A549 (cell line): ENCODE measurements at regions not wholly inside any gene's neighbourhood (a gene's known extent, or its start where the extent isn't known, plus 50 kb on each side); places are given as distances from the start of the nearest gene placed in this dataset.

Experiments used
- ATAC-seq, 2 experiments: fragments of 200-7000 bp in 1 of 2; fragments of >200 bp in 1 of 2; cut with Nextera tagmentation in 1 of 2; cut with Tn5 transposase in 1 of 2; 3 replicates each; pipeline versions ENCODE4 v1.8.0 to v1.9.1; 2018 to 2020; ENCODE audit warnings: mild to moderate bottlenecking in 1 of 2, moderate library complexity in 1 of 2
- CTCF ChIA-PET: fragments of 300-600 bp; sonication (Branson Sonifier 250); formaldehyde crosslinking; extraction: SDS; loops from one replicate; lab custom pipeline; 2021; ENCODE audit warnings: antibody characterized with exemption, inconsistent platforms; lab: Yijun Ruan, JAX
- POLR2A ChIA-PET: fragments of 350-600 bp; formaldehyde crosslinking; extraction: SDS; loops from one replicate; lab custom pipeline; 2021; ENCODE audit warnings: antibody characterized with exemption, inconsistent platforms; lab: Yijun Ruan, JAX
- DNase-seq, 2 experiments: peaks; one replicate each; pipeline versions ENCODE4 v3.0.0 to v3.0.0-alpha.2; 2011 to 2016; ENCODE audit warnings: low read depth in 1 of 2, low spot score in 1 of 2
- FAIRE-seq: peaks from 2 replicates; lab custom pipeline; 2011; peaks lifted over from hg19 to GRCh38; lab: Jason Lieb, UNC
- H3K27ac ChIP-seq, 2 experiments: fragments of >200 bp; sonication (Bioruptor Twin); formaldehyde crosslinking; 3 replicates each; pipeline ENCODE4 v1.5.1; 2016 to 2017
- H3K4me1 ChIP-seq: fragments of >200 bp; sonication (Bioruptor Twin); formaldehyde crosslinking; 3 replicates; pipeline ENCODE4 v1.6.1; 2016
- H3K4me2 ChIP-seq: fragments of >200 bp; sonication (Bioruptor Twin); formaldehyde crosslinking; 3 replicates; pipeline ENCODE4 v1.6.1; 2016
- H3K4me3 ChIP-seq: fragments of >200 bp; sonication (Bioruptor Twin); formaldehyde crosslinking; 3 replicates; pipeline ENCODE4 v1.5.1; 2016
- H3K9me3 ChIP-seq: fragments of >200 bp; sonication (Bioruptor Twin); formaldehyde crosslinking; 3 replicates; pipeline ENCODE4 v1.6.1; 2016
- BHLHE40 ChIP-seq: IDR thresholded peaks from 2 replicates; pipeline ENCODE4 v1.6.1; 2012; ENCODE audit warnings: low read depth, low read length, inconsistent platforms
- EP300 ChIP-seq, 2 experiments: fragments of >200 bp; sonication (Bioruptor Twin); formaldehyde crosslinking; IDR thresholded peaks; 2 replicates in 1 of 2; 3 replicates in 1 of 2; pipeline ENCODE4 v1.6.1; 2016 to 2017
- ESRRA ChIP-seq: fragments of 150-350 bp; IDR thresholded peaks from 2 replicates; pipeline ENCODE4 v1.6.1; 2014; ENCODE audit warnings: mild to moderate bottlenecking, low read length, borderline replicate concordance
- FOSB ChIP-seq: fragments of 250-450 bp; sonication (Bioruptor Pico); IDR thresholded peaks from 2 replicates; pipeline ENCODE4 v1.5.0; 2020; ENCODE audit warnings: mild to moderate bottlenecking, moderate library complexity
- FOSL2 ChIP-seq, 2 experiments: fragments of 450-650 bp in 1 of 2; fragments of >200 bp in 1 of 2; sonication (Bioruptor Twin) in 1 of 2; formaldehyde crosslinking; IDR thresholded peaks; 2 replicates each; pipeline versions ENCODE4 v1.5.0 to v1.6.1; 2016 to 2020; ENCODE audit warnings: mild to moderate bottlenecking in 1 of 2, moderate library complexity in 1 of 2
- FOXS1 ChIP-seq: fragments of 250-450 bp; sonication (Bioruptor Pico); IDR thresholded peaks from 2 replicates; pipeline ENCODE4 v1.5.0; 2020; ENCODE audit warnings: mild to moderate bottlenecking, moderate library complexity
- HDAC2 ChIP-seq: fragments of 200-600 bp; sonication (generic); IDR thresholded peaks from 2 replicates; pipeline ENCODE4 v1.6.1; 2016
- HEYL ChIP-seq: fragments of 250-450 bp; sonication (Bioruptor Pico); IDR thresholded peaks from 2 replicates; pipeline ENCODE4 v1.8.0; 2021; ENCODE audit warnings: mild to moderate bottlenecking, moderate library complexity
- HOXB5 ChIP-seq: fragments of 250-450 bp; sonication (Bioruptor Pico); IDR thresholded peaks from 2 replicates; pipeline ENCODE4 v1.5.0; 2020; ENCODE audit warnings: mild to moderate bottlenecking, moderate library complexity
- KDM5A ChIP-seq: fragments of 200-600 bp; sonication (generic); IDR thresholded peaks from 2 replicates; pipeline ENCODE4 v1.6.1; 2016; ENCODE audit warnings: antibody characterized with exemption, mild to moderate bottlenecking
- MAZ ChIP-seq: fragments of 150-350 bp; IDR thresholded peaks from 2 replicates; pipeline ENCODE4 v1.6.1; 2014; ENCODE audit warnings: antibody characterized with exemption, low read depth, low read length, borderline replicate concordance
- POLR2AphosphoS2 ChIP-seq: conservative IDR thresholded peaks from 2 replicates; pipeline ENCODE4 v1.6.1; 2012; ENCODE audit warnings: low read length, improper control_type of control experiment, inconsistent platforms
- RNF2 ChIP-seq: fragments of 200-600 bp; sonication (generic); IDR thresholded peaks from 2 replicates; pipeline ENCODE4 v1.6.1; 2016; ENCODE audit warnings: low read depth, mild to moderate bottlenecking, antibody characterized with exemption, moderate library complexity, borderline replicate concordance
- SMC3 ChIP-seq: fragments of >200 bp; sonication (Bioruptor Twin); formaldehyde crosslinking; IDR thresholded peaks from 3 replicates; pipeline ENCODE4 v1.6.1; 2018; ENCODE audit warnings: inconsistent platforms
- TP53 ChIP-seq: fragments of 250-450 bp; sonication (Bioruptor Pico); IDR thresholded peaks from 2 replicates; pipeline ENCODE4 v1.5.0; 2021; ENCODE audit warnings: mild to moderate bottlenecking, moderate library complexity
- ZC3H11A ChIP-seq: fragments of 450-650 bp; IDR thresholded peaks from 2 replicates; pipeline ENCODE4 v1.6.1; 2014; ENCODE audit warnings: antibody characterized with exemption, mild to moderate bottlenecking
- ZFP36 ChIP-seq: fragments of 450-650 bp; IDR thresholded peaks from 2 replicates; pipeline ENCODE4 v1.6.1; 2014; ENCODE audit warnings: borderline replicate concordance; ENCODE audit not compliant: partially characterized antibody
- WGBS: methylation state at CpG from one replicate; pipeline ENCODE4 v1.1.6; 2017; ENCODE audit errors: missing lambda C conversion rate; 5-methylcytosine and 5-hydroxymethylcytosine counted together
- TF ChIP-seq, protein P1 (sequence below): fragments of >200 bp; sonication (Bioruptor Twin); formaldehyde crosslinking; IDR thresholded peaks from 3 replicates; pipeline ENCODE4 v1.6.1; 2016
- TF ChIP-seq, protein P2 (sequence below): IDR thresholded peaks from 2 replicates; pipeline ENCODE4 v1.6.1; 2012; ENCODE audit warnings: low read depth, borderline replicate concordance
- TF ChIP-seq, protein P3 (sequence below): fragments of 250-450 bp; sonication (Bioruptor Pico); IDR thresholded peaks from 2 replicates; pipeline ENCODE4 v1.5.0; 2020; ENCODE audit warnings: low read depth, mild to moderate bottlenecking, moderate library complexity
- TF ChIP-seq, protein P4 (sequence below): IDR thresholded peaks from 2 replicates; pipeline ENCODE4 v1.6.1; 2012
- TF ChIP-seq, protein P5 (sequence below): fragments of 200-600 bp; sonication (generic); IDR thresholded peaks from 2 replicates; pipeline ENCODE4 v1.6.1; 2016; ENCODE audit warnings: antibody characterized with exemption, mild to moderate bottlenecking, moderate library complexity
- TF ChIP-seq, protein P6 (sequence below): fragments of 450-650 bp; IDR thresholded peaks from 2 replicates; pipeline ENCODE4 v1.6.1; 2014; ENCODE audit warnings: antibody characterized with exemption

DNA sequence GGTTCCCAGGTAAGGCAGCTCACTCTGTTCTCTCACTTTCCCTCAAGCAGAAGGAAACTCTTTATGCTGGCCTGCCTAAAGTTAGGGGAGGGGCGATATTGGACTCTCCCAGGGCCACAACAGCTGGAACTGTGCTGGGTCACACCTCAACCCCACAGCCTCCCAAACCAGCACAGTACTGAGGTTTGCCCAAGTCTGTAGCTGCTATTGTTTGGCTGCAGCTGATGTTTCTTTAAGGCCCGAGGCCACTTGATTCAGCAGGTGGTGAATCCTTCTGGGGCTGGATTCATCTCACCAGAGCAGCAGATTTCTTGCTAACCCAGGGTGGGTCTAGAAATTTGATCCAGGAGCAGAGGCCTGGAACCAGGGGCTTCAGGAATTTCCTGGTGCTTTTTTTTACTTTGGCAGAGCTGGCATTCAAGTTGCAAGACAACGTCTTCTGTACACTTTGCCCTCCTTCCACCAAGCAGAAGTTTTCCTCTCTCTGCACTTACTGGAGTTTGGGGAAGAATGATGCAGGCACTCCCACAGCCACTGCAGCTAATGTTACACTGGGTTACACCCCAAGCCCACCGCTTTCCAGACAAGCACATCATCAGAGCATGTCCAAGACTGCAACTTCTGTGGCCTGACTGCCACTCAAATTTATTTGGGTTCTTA lies 544.7 kb upstream of the NDST4 start:
- Histone ChIP-seq H3K4me3 (no peak overlapping the region), H3K27ac (no peak overlapping the region), H3K9me3 (no peaks in the 10 kb centered on the region), H3K4me1 (no peaks in the 10 kb centered on the region), H3K4me2 (no peak overlapping the region)
- WGBS = 42% methylated on average over 1 of the region's 4 CpGs
- ChIA-PET CTCF (no interaction called here), POLR2A (no interaction called here)
- FAIRE-seq (no peak), ATAC-seq (no peak), DNase-seq (no peak)
- TF ChIP-seq, protein P1, sequence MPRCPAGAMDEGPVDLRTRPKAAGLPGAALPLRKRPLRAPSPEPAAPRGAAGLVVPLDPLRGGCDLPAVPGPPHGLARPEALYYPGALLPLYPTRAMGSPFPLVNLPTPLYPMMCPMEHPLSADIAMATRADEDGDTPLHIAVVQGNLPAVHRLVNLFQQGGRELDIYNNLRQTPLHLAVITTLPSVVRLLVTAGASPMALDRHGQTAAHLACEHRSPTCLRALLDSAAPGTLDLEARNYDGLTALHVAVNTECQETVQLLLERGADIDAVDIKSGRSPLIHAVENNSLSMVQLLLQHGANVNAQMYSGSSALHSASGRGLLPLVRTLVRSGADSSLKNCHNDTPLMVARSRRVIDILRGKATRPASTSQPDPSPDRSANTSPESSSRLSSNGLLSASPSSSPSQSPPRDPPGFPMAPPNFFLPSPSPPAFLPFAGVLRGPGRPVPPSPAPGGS = no peak
- TF ChIP-seq HDAC2 = no peak
- no peak for TF ChIP-seq ZC3H11A
- TF ChIP-seq, protein P2, sequence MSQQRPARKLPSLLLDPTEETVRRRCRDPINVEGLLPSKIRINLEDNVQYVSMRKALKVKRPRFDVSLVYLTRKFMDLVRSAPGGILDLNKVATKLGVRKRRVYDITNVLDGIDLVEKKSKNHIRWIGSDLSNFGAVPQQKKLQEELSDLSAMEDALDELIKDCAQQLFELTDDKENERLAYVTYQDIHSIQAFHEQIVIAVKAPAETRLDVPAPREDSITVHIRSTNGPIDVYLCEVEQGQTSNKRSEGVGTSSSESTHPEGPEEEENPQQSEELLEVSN = no peak
- TF ChIP-seq, protein P3, sequence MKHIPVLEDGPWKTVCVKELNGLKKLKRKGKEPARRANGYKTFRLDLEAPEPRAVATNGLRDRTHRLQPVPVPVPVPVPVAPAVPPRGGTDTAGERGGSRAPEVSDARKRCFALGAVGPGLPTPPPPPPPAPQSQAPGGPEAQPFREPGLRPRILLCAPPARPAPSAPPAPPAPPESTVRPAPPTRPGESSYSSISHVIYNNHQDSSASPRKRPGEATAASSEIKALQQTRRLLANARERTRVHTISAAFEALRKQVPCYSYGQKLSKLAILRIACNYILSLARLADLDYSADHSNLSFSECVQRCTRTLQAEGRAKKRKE (CRISPR knock-in tag) = no peak
- TF ChIP-seq ESRRA = no peak
- TF ChIP-seq MAZ = no peak
- TF ChIP-seq FOSL2 (IDR thresholded peaks at IDR 0.05) = no peak
- TF ChIP-seq FOSL2 (CRISPR knock-in tag; IDR thresholded peaks at IDR 0.05) = no peak
- TF ChIP-seq KDM5A = no peak

DNA sequence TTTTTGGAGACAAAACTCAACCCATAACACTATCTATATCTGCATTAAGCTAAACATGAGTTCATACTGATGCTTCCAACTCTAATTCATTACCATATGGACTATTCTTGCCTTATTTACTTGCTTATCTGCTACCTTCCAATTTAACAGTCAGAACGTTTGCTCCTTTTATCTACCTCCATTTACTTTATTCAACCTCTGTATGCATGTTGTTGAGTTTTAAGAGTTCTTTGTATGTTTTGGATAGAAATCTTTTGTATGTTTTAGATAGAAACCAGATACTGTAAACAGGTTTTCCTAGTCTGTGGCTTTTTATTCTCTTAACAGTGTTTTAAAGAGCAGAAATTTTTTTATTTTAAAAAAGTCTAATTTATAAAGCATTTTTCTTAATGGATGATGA lies 542.2 kb upstream of the NDST4 start:
- H3K4me2 ChIP-seq = no peak overlapping the region
- ATAC-seq = no peak
- TF ChIP-seq FOSB (CRISPR knock-in tag) (no peak), HOXB5 (no peak), FOXS1 (CRISPR knock-in tag) (no peak)
- TF ChIP-seq, protein P4, sequence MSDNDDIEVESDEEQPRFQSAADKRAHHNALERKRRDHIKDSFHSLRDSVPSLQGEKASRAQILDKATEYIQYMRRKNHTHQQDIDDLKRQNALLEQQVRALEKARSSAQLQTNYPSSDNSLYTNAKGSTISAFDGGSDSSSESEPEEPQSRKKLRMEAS = no peak
- TF ChIP-seq, all 56 proteins: peak for 0
- no peak for DNase-seq
- H3K9me3 ChIP-seq = no peaks in the 10 kb centered on the region
- POLR2A ChIA-PET = no interaction called here
- H3K27ac ChIP-seq = no peak overlapping the region
- H3K4me1 ChIP-seq = no peaks in the 10 kb centered on the region
- no peak for FAIRE-seq
- WGBS = 22% methylated on average over 1 of the region's 1 CpG
- CTCF ChIA-PET = no interaction called here
- H3K4me3 ChIP-seq = no peak overlapping the region

DNA sequence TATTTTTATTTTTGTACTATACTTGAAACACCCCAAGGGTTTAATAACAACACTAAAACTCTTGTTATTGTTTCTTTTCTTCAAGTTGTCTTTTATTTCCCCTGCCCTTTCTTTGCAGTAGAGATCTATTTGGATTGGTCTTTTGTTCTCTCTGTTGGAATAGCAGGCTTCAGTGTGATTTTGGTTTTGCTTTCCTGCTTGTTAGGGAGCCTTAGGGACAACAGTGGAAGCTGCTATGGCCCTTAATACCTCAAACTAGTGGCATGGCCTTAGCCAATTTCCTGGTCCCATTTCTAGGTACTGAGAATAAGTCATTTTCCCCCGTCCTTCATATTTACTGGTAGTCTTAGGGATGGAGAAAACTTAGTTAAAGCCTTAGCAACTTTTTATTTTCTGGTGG lies 535.4 kb upstream of the NDST4 start:
- no peak for FAIRE-seq
- no peak for DNase-seq
- WGBS = 40% methylated on average over 1 of the region's 1 CpG

More for the DNA sequence above, 535.4 kb upstream of the NDST4 start:
- TF ChIP-seq HEYL (no peak), EP300 (IDR thresholded peaks at IDR 0.05) (no peak), BHLHE40 (no peak), TP53 (CRISPR knock-in tag) (no peak), SMC3 (no peak), ZFP36 (no peak), RNF2 (no peak), POLR2AphosphoS2 (no peak)
- TF ChIP-seq, protein P5, sequence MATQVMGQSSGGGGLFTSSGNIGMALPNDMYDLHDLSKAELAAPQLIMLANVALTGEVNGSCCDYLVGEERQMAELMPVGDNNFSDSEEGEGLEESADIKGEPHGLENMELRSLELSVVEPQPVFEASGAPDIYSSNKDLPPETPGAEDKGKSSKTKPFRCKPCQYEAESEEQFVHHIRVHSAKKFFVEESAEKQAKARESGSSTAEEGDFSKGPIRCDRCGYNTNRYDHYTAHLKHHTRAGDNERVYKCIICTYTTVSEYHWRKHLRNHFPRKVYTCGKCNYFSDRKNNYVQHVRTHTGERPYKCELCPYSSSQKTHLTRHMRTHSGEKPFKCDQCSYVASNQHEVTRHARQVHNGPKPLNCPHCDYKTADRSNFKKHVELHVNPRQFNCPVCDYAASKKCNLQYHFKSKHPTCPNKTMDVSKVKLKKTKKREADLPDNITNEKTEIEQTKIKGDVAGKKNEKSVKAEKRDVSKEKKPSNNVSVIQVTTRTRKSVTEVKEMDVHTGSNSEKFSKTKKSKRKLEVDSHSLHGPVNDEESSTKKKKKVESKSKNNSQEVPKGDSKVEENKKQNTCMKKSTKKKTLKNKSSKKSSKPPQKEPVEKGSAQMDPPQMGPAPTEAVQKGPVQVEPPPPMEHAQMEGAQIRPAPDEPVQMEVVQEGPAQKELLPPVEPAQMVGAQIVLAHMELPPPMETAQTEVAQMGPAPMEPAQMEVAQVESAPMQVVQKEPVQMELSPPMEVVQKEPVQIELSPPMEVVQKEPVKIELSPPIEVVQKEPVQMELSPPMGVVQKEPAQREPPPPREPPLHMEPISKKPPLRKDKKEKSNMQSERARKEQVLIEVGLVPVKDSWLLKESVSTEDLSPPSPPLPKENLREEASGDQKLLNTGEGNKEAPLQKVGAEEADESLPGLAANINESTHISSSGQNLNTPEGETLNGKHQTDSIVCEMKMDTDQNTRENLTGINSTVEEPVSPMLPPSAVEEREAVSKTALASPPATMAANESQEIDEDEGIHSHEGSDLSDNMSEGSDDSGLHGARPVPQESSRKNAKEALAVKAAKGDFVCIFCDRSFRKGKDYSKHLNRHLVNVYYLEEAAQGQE = no peak
- TF ChIP-seq, protein P4 = no peak
- TF ChIP-seq, protein P6, sequence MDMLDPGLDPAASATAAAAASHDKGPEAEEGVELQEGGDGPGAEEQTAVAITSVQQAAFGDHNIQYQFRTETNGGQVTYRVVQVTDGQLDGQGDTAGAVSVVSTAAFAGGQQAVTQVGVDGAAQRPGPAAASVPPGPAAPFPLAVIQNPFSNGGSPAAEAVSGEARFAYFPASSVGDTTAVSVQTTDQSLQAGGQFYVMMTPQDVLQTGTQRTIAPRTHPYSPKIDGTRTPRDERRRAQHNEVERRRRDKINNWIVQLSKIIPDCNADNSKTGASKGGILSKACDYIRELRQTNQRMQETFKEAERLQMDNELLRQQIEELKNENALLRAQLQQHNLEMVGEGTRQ = no peak
- TF ChIP-seq, all 56 proteins: peak for 0
- no peak overlapping the region for H3K4me3 ChIP-seq
- ChIA-PET CTCF (no interaction called here), POLR2A (no interaction called here)
- no peak overlapping the region for H3K4me2 ChIP-seq
- no peaks in the 10 kb centered on the region for H3K4me1 ChIP-seq
- H3K9me3 ChIP-seq = no peaks in the 10 kb centered on the region
- no peak for ATAC-seq
- H3K27ac ChIP-seq = no peak overlapping the region
